GM12873 (cell line): ENCODE measurements at regions not wholly inside any gene's neighbourhood (a gene's known extent, or its start where the extent isn't known, plus 50 kb on each side); places are given as distances from the start of the nearest gene placed in this dataset.

Experiments used
- TF ChIP-seq, protein P1 (sequence below): IDR thresholded peaks from 2 replicates; pipeline ENCODE4 v1.5.1; 2012; ENCODE audit warnings: low read depth, mild to moderate bottlenecking, moderate library complexity, low read length, control low read depth; ENCODE audit not compliant: insufficient read depth; ENCODE audit errors: missing control alignments

DNA sequence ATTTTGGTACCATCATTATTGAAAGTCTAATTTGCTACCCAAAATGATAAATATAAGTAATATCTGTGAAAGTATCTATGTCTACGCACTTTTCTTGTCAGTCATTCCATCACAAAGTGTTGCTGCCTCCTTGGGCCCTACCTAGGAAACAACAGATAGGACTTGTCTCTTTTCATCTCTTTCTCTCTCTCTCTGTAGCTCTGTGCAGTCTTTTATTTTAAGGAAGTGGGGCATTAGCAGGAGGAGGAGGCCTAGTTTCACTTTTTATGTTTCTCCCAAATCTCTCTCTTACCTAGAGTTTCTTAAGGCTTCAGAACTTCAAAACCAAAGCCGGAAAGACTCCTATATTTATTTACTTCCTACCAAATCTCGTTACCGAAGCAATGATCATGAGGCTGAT is 354.8 kb upstream of the LUZP2 start:
- TF ChIP-seq, protein P1, sequence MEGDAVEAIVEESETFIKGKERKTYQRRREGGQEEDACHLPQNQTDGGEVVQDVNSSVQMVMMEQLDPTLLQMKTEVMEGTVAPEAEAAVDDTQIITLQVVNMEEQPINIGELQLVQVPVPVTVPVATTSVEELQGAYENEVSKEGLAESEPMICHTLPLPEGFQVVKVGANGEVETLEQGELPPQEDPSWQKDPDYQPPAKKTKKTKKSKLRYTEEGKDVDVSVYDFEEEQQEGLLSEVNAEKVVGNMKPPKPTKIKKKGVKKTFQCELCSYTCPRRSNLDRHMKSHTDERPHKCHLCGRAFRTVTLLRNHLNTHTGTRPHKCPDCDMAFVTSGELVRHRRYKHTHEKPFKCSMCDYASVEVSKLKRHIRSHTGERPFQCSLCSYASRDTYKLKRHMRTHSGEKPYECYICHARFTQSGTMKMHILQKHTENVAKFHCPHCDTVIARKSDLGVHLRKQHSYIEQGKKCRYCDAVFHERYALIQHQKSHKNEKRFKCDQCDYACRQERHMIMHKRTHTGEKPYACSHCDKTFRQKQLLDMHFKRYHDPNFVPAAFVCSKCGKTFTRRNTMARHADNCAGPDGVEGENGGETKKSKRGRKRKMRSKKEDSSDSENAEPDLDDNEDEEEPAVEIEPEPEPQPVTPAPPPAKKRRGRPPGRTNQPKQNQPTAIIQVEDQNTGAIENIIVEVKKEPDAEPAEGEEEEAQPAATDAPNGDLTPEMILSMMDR: no peak

DNA sequence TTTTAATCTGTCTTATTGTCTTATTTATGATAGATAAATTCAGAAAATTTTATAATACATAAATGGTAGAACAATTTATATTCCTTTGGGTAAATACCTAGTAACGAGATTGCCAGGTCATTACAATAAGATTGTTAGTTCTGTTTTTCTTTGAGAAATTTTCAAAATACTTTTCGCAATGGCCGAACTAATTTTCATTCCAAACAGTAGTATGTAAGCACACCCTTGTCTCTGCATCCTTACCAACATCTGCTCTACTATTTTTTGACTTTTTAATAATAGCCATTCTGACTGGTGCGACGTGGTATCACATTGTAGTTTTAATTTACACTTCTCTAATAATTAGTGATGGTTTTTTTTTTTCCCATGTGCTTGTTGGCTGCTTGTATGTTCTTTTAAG is 351.4 kb upstream of the LUZP2 start:
- TF ChIP-seq, protein P1: no peak

DNA sequence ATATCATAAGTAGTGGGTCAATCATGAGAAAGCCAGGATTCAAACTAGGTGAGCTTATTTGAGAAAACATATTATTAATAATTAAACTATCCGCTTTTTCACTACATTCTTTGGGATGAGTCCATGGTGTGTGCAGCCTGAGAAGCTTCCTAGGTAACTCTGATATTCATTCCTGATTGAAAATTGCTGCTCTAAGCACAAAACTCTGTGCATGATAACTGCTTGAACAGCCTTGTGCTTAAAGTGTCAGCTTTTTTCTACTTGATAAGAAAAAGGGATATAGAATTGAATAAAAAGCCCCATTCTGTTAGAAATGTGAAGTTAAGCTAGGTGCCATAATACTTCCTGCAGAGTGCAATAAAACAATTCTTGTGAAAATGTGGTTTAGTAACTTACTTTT is 343.5 kb upstream of the LUZP2 start:
- TF ChIP-seq, protein P1: no peak

DNA sequence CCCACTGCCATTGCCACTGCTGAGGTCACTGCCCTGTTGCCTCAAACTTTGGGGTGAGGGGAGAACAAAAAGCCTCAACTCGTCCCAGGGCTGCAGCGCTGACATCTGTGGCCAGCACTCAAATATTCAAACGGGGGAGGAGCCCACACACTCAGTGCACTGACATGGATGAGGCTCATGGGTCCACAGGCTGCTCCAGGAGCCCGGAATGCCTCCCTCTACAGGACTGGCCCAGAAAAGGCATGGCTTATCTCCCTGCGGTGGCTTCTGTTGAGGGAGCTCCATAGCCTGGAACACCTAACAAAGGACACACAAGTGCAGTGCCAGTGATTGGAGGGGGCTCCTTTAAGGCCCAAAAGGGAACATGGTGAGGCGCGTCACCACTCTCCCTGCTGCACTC is 341.1 kb upstream of the LUZP2 start:
- TF ChIP-seq, protein P1: no peak

DNA sequence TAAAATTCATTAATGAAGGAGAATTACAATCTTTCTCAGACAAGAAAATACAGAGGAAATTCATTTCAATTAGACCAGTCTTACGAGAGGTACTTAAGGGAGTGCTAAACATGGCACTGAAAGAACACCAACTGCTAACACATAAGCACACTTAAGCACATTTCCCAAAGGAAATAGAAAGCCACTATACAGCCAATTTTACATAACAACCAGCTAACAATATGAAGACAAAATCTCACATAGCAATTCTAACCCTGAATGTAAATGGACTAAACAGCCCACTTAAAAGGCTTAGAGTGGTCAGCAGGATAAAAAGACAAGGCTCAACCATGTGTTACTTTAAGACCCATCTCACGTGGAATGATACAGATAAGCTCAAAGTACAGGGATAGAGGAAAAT is 339.5 kb upstream of the LUZP2 start:
- TF ChIP-seq, protein P1: no peak

DNA sequence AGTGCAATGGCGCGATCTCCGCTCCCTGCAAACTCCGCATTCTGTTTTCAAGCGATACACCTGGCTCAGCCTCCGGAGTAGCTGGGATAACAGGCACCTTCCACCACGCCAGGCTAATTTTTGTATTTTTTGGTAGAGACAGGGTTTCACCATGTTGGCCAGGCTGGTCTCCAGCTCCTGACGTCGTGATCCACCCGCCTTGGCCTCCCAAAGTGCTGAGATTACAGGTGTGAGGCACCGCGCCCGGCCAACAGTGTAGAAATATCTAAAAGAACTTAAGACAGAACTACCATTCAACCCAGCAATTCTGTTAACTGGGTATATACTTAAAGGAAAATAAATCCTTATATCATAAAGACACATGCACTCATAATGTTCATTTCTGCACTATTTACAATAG is 335.3 kb upstream of the LUZP2 start:
- TF ChIP-seq, protein P1: no peak

DNA sequence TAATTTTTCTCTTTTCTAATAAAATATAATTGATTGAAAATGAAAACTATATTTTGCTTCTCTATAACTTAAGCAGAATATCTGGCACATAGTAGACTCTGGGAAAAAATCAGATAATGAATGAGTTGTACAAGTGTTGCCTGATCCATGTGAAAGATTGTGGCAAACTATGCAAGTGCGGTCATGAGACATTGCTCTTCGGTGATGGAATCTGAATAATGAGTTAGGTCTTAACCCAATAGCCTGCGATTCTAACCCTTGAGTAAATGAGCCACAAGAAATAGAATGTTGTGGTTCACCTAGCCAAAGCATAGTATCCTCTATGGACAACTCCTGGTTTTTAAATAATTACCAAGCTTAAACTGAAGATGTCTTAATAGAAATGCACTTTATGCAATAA is 333.7 kb upstream of the LUZP2 start:
- TF ChIP-seq, protein P1: no peak
